GM12891 (cell line): ENCODE measurements at regions not wholly inside any gene's neighbourhood (a gene's known extent, or its start where the extent isn't known, plus 50 kb on each side); places are given as distances from the start of the nearest gene placed in this dataset.

ENCODE experiments used
- PAX5 ChIP-seq: IDR thresholded peaks from 2 replicates; pipeline ENCODE4 v1.6.1; 2011; ENCODE audit warnings: low read length, moderate library complexity, mild to moderate bottlenecking; ENCODE audit not compliant: insufficient read depth, severe bottlenecking
- POLR2A ChIP-seq: IDR thresholded peaks from 2 replicates; pipeline ENCODE4 v1.6.1; 2011; ENCODE audit warnings: low read depth, low read length, control low read depth
- POLR2AphosphoS5 ChIP-seq: IDR thresholded peaks from 2 replicates; pipeline ENCODE4 v1.6.1; 2011; ENCODE audit warnings: low read depth, low read length, control low read depth
- POU2F2 ChIP-seq: IDR thresholded peaks from 2 replicates; pipeline ENCODE4 v1.6.1; 2011; ENCODE audit warnings: low read depth, mild to moderate bottlenecking, control low read depth, low read length, moderate library complexity
- SPI1 ChIP-seq: IDR thresholded peaks from 2 replicates; pipeline ENCODE4 v1.6.1; 2011; ENCODE audit warnings: low read depth, low read length, control low read depth
- TAF1 ChIP-seq: IDR thresholded peaks from 2 replicates; pipeline ENCODE4 v1.6.1; 2011; ENCODE audit warnings: low read depth, low read length, control low read depth

DNA sequence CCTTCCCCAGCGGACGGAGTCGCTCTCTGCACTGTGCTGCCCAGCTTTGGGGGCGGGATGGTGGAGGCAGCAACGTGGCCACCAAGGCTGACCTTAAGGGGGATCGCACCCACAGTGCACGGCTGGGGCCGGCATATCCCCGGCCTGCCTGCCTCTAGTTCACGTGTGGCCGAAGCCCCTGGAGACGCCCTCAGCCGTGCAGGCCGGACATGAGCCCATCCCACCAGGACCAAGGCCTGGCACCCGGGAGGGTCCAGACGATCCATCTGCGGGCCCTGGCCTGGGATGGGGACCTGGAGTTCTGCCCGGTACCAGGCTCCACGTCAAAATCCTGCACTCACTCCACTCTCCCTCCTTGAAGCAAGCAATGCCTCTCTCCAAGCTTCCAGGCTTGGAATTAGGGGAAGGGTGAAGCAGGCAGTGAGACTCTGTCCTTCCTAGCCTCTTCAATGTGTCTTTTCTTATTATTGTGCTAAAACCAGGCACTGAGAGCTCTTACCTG is 520.8 kb downstream of the REEP3 start:
- TF ChIP-seq POLR2AphosphoS5 (no peak), POLR2A (no peak), TAF1 (no peak), POU2F2 (no peak), PAX5 (no peak), SPI1 (no peak)
